Astrocyte of the spinal cord (primary cell): ENCODE measurements at regions not wholly inside any gene's neighbourhood (a gene's known extent, or its start where the extent isn't known, plus 50 kb on each side); places are given as distances from the start of the nearest gene placed in this dataset.

Experiments
- DNase-seq: peaks from one replicate; pipeline ENCODE4 v3.0.0; 2011; ENCODE audit warnings: low read depth, low spot score
- H3K4me3 ChIP-seq: 2 replicates; pipeline ENCODE4 v1.5.1; 2011; ENCODE audit warnings: low read depth, mild to moderate bottlenecking, low read length, moderate library complexity
- CTCF ChIP-seq: IDR thresholded peaks from 2 replicates; pipeline ENCODE4 v1.5.1; 2012; ENCODE audit warnings: low read depth, mild to moderate bottlenecking, low read length, inconsistent platforms
- in situ Hi-C: cut with HindIII; loops from 2 replicates; pipeline ENCODE4 v1.10.0; 2017; ENCODE audit warnings: low sequenced_read_pairs

- in situ Hi-C loops: no loop called here
- no peak overlapping the region for H3K4me3 ChIP-seq
- no peak for DNase-seq
- no peak for TF ChIP-seq CTCF
Observed at GRCh38 chr7:53087274-53087673, 51.8 kb downstream of the POM121L12 start.

- in situ Hi-C loops: no loop called here
- TF ChIP-seq CTCF: no peak
- no peak overlapping the region for H3K4me3 ChIP-seq
- DNase-seq: no peak
Observed at GRCh38 chr7:53094191-53094590, 58.8 kb downstream of the POM121L12 start.

- no peak overlapping the region for H3K4me3 ChIP-seq
- no peak for DNase-seq
- in situ Hi-C loops: no loop called here
- no peak for TF ChIP-seq CTCF
Observed at GRCh38 chr7:53094827-53095226, 59.4 kb downstream of the POM121L12 start.

GRCh38 chr7:53095731-53096501, 60.5 kb downstream of the POM121L12 start:
- in situ Hi-C loops: no loop called here
- H3K4me3 ChIP-seq: no peak overlapping the region
- DNase-seq: no peak
- no peak for TF ChIP-seq CTCF

GRCh38 chr7:53100091-53100490, 64.7 kb downstream of the POM121L12 start:
- H3K4me3 ChIP-seq: no peak overlapping the region
- no peak for TF ChIP-seq CTCF
- DNase-seq: no peak
- in situ Hi-C loops: no loop called here

GRCh38 chr7:53101026-53101425, 65.6 kb downstream of the POM121L12 start:
- DNase-seq: no peak
- in situ Hi-C loops: no loop called here
- H3K4me3 ChIP-seq: no peak overlapping the region
- no peak for TF ChIP-seq CTCF
